Esophagus squamous epithelium (tissue), 5 donors: ENCODE measurements at regions not wholly inside any gene's neighbourhood (a gene's known extent, or its start where the extent isn't known, plus 50 kb on each side); places are given as distances from the start of the nearest gene placed in this dataset.

Experiments used
- DNase-seq: peaks from one replicate; lab custom pipeline; 2025; lab: John Stamatoyannopoulos, UW
- H3K27ac ChIP-seq, 4 donors: fragments of 200-600 bp; sonication (generic); one replicate each; pipeline ENCODE4 v1.5.1; 2016 to 2019; ENCODE audit warnings: mild to moderate bottlenecking in 1 of 4
- H3K27me3 ChIP-seq, 4 donors: fragments of 200-600 bp; sonication (generic); 1 replicate in 3 of 4; 2 replicates in 1 of 4; pipeline versions ENCODE4 v1.5.1 to v1.6.0; 2017 to 2021; ENCODE audit warnings: antibody characterized with exemption in 1 of 4
- H3K36me3 ChIP-seq, 3 donors: fragments of 200-600 bp; sonication (generic); one replicate each; pipeline ENCODE4 v1.5.1; 2016 to 2019
- H3K4me1 ChIP-seq, 3 donors: fragments of 200-600 bp; sonication (generic); one replicate each; pipeline ENCODE4 v1.5.1; 2017 to 2019
- H3K4me3 ChIP-seq, 4 donors: fragments of 200-600 bp; sonication (generic); 1 replicate in 3 of 4; 2 replicates in 1 of 4; pipeline ENCODE4 v1.5.1; 2016 to 2019; ENCODE audit warnings: mild to moderate bottlenecking in 2 of 4, moderate library complexity in 1 of 4
- H3K9me3 ChIP-seq, 3 donors: fragments of 200-600 bp; sonication (generic); one replicate each; pipeline ENCODE4 v1.5.1; 2016 to 2019
- POLR2A ChIP-seq, 4 donors: fragments of 450-650 bp; IDR thresholded peaks; one replicate each; pipeline ENCODE4 v1.6.1; 2017; ENCODE audit warnings: antibody characterized with exemption in 4 of 4, mild to moderate bottlenecking in 4 of 4, moderate library complexity in 3 of 4
- WGBS, 2 donors: methylation state at CpG; one replicate each; pipeline ENCODE4 v1.1.5; 2018; 5-methylcytosine and 5-hydroxymethylcytosine counted together
- intact Hi-C: fragments of 100-400 bp; cut with DNase I; formaldehyde crosslinking; loops from one replicate; pipeline ENCODE4 v1.15.0; 2022
- TF ChIP-seq, protein P1 (sequence below), 6 experiments: fragments of 450-650 bp in 4 of 6; fragments of 200-600 bp in 2 of 6; sonication (generic) in 2 of 6; IDR thresholded peaks; one replicate each; pipeline ENCODE4 v1.5.1; 2016 to 2019; ENCODE audit warnings: antibody characterized with exemption in 6 of 6, mild to moderate bottlenecking in 4 of 6, moderate library complexity in 4 of 6
- donor health status: DM: yes; HTN: yes; CAD: no.

DNA sequence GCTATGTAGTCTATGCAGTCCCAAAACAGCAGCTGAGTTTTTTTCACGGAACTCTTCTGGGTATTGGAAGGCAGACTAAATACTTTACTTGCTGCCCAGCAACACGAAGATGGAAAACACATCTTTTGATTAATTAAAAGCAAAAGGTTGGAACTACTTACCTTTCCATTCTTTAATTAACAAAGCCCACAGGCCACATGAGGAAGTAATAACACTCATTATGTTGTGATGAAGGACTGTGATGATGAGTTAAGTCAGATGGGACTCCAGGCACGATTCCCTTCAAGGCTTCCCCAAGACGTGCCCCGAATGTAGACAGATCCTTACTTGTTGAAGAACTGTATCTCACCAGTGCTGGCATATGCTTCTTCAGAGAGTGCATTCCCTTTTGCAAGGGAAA, 129.0 kb downstream of the WIF1 start:
- peaks cover 0 to 3% (median 0%) of the 10 kb centered on the region in 3 donors for H3K4me1 ChIP-seq
- no peak overlapping the region for H3K27ac ChIP-seq
- no peak overlapping the region for H3K4me3 ChIP-seq
- WGBS, 2 donors = 24 to 27% methylated on average over 5 of the region's 5 CpGs
- TF ChIP-seq, protein P1, sequence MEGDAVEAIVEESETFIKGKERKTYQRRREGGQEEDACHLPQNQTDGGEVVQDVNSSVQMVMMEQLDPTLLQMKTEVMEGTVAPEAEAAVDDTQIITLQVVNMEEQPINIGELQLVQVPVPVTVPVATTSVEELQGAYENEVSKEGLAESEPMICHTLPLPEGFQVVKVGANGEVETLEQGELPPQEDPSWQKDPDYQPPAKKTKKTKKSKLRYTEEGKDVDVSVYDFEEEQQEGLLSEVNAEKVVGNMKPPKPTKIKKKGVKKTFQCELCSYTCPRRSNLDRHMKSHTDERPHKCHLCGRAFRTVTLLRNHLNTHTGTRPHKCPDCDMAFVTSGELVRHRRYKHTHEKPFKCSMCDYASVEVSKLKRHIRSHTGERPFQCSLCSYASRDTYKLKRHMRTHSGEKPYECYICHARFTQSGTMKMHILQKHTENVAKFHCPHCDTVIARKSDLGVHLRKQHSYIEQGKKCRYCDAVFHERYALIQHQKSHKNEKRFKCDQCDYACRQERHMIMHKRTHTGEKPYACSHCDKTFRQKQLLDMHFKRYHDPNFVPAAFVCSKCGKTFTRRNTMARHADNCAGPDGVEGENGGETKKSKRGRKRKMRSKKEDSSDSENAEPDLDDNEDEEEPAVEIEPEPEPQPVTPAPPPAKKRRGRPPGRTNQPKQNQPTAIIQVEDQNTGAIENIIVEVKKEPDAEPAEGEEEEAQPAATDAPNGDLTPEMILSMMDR (IDR thresholded peaks at IDR 0.05) = no peak
- no peak for TF ChIP-seq POLR2A (IDR thresholded peaks at IDR 0.05)
- no peaks in the 10 kb centered on the region for H3K36me3 ChIP-seq
- no peaks in the 10 kb centered on the region for H3K27me3 ChIP-seq
- H3K9me3 ChIP-seq = no peaks in the 10 kb centered on the region
- intact Hi-C loops = no loop called here
- DNase-seq = no peak

- Histone ChIP-seq H3K4me3 (no peak overlapping the region), H3K27ac (no peak overlapping the region), H3K4me1 (peaks cover 0 to 3% (median 0%) of the 10 kb centered on the region in 3 donors), H3K36me3 (no peaks in the 10 kb centered on the region), H3K9me3 (no peaks in the 10 kb centered on the region), H3K27me3 (no peaks in the 10 kb centered on the region)
- WGBS, 2 donors = 24 to 50% methylated on average over 1 of the region's 1 CpG
- no peak for DNase-seq
- TF ChIP-seq, protein P1 (IDR thresholded peaks at IDR 0.05) = no peak
- TF ChIP-seq POLR2A (IDR thresholded peaks at IDR 0.05) = no peak
- intact Hi-C loops = no loop called here
These were observed 128.5 kb downstream of the WIF1 start for GRCh38 chr12:64992641-64993040.

- no peak for DNase-seq
- no peak for TF ChIP-seq POLR2A (IDR thresholded peaks at IDR 0.05)
- TF ChIP-seq, protein P1 (IDR thresholded peaks at IDR 0.05) = no peak
- no peaks in the 10 kb centered on the region for H3K9me3 ChIP-seq
- peaks cover 0 to 10% (median 0%) of the 10 kb centered on the region in 3 donors for H3K4me1 ChIP-seq
- H3K4me3 ChIP-seq = no peak overlapping the region
- WGBS, 2 donors = 18 to 41% methylated on average over 1 of the region's 1 CpG
- H3K36me3 ChIP-seq = no peaks in the 10 kb centered on the region
- no peaks in the 10 kb centered on the region for H3K27me3 ChIP-seq
- no peak overlapping the region for H3K27ac ChIP-seq
- intact Hi-C loops = no loop called here
These were observed 127.6 kb downstream of the WIF1 start for GRCh38 chr12:64993461-64993860.

- no peak for TF ChIP-seq POLR2A (IDR thresholded peaks at IDR 0.05)
- TF ChIP-seq, protein P1 (IDR thresholded peaks at IDR 0.05) = no peak
- H3K36me3 ChIP-seq = no peaks in the 10 kb centered on the region
- no peaks in the 10 kb centered on the region for H3K27me3 ChIP-seq
- H3K9me3 ChIP-seq = no peaks in the 10 kb centered on the region
- no peak overlapping the region for H3K4me3 ChIP-seq
- peaks cover 0 to 11% (median 0%) of the 10 kb centered on the region in 3 donors for H3K4me1 ChIP-seq
- intact Hi-C loops = no loop called here
- WGBS, 2 donors = 38 to 75% methylated on average over 1 of the region's 1 CpG
- no peak overlapping the region for H3K27ac ChIP-seq
- DNase-seq = no peak
These were observed 125.3 kb downstream of the WIF1 start for GRCh38 chr12:64995816-64996215.

DNA sequence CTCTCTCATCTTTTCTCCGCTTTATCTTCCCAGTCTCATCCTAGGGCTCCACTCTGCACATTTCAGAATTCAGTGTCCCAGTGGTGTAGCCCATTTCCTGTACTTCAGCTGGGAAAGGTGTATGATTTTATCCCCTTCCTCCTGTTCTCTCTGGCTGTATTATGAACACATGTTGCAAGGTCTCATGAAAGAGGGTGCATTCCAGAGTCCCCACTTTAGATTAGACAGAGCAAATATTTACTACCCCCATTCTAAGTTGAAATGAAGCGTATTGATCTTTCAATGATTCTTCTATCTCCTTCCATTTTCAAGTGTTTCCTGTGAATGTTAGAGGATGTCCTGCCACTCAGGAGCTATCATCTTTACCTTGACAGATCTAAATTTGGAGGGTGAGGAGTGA, 123.2 kb downstream of the WIF1 start:
- Histone ChIP-seq H3K9me3 (no peaks in the 10 kb centered on the region), H3K27ac (no peak overlapping the region), H3K4me1 (peaks cover 0 to 11% (median 0%) of the 10 kb centered on the region in 3 donors), H3K4me3 (no peak overlapping the region), H3K36me3 (no peaks in the 10 kb centered on the region), H3K27me3 (no peaks in the 10 kb centered on the region)
- intact Hi-C loops = no loop called here
- TF ChIP-seq, protein P1 (IDR thresholded peaks at IDR 0.05) = no peak
- TF ChIP-seq POLR2A (IDR thresholded peaks at IDR 0.05) = no peak
- no peak for DNase-seq
- 75 to 88% methylated on average over 2 of the region's 2 CpGs for WGBS, 2 donors
